Activated CD4-positive, alpha-beta memory T cell treated with anti-CD3 and anti-CD28 coated beads, Interleukin-2, amount 10 ng/mL, durations not matched to agents 7 days and 5 days (primary cell): ENCODE measurements at regions not wholly inside any gene's neighbourhood (a gene's known extent, or its start where the extent isn't known, plus 50 kb on each side); places are given as distances from the start of the nearest gene placed in this dataset.

Experiments
- CTCF ChIA-PET: fragments of 350-600 bp; sonication (Branson Sonifier 250); formaldehyde crosslinking; loops from one replicate; lab custom pipeline; 2021; ENCODE audit warnings: antibody characterized with exemption, inconsistent platforms; lab: Charles Lee
- POLR2A ChIA-PET: fragments of 350-600 bp; sonication (Branson Sonifier 250); formaldehyde crosslinking; loops from one replicate; lab custom pipeline; 2021; ENCODE audit warnings: antibody characterized with exemption; lab: Charles Lee
- DNase-seq: peaks from one replicate; pipeline ENCODE4 v3.0.0-alpha.2; 2020
- H3K27ac Mint-ChIP-seq: one replicate; pipeline ENCODE4 v1.8.0; 2021; ENCODE audit warnings: mild to moderate bottlenecking, mixed read lengths
- H3K27me3 Mint-ChIP-seq: one replicate; pipeline ENCODE4 v1.8.0; 2021; ENCODE audit warnings: mixed read lengths
- H3K36me3 Mint-ChIP-seq: one replicate; pipeline ENCODE4 v1.8.0; 2021; ENCODE audit warnings: low read depth, mixed read lengths
- H3K4me1 Mint-ChIP-seq: one replicate; pipeline ENCODE4 v1.8.0; 2021; ENCODE audit warnings: mixed read lengths
- H3K4me3 Mint-ChIP-seq: one replicate; pipeline ENCODE4 v1.8.0; 2021; ENCODE audit warnings: mild to moderate bottlenecking, mixed read lengths
- H3K9me3 Mint-ChIP-seq: one replicate; pipeline ENCODE4 v1.8.0; 2021; ENCODE audit warnings: mixed read lengths

GRCh38 chr18:77807650-77808049 lies 558.0 kb downstream of the GALR1 start:
- Mint-ChIP-seq H3K9me3 (no peaks in the 10 kb centered on the region), H3K4me3 (no peak overlapping the region), H3K27me3 (no peaks in the 10 kb centered on the region), H3K4me1 (no peaks in the 10 kb centered on the region), H3K27ac (no peak overlapping the region), H3K36me3 (no peaks in the 10 kb centered on the region)
- POLR2A ChIA-PET, result no interaction called here
- no peak for DNase-seq
- CTCF ChIA-PET, result no interaction called here

GRCh38 chr18:77811503-77811902 lies 561.9 kb downstream of the GALR1 start:
- Mint-ChIP-seq H3K36me3 (no peaks in the 10 kb centered on the region), H3K27me3 (no peaks in the 10 kb centered on the region), H3K9me3 (no peaks in the 10 kb centered on the region), H3K4me1 (no peaks in the 10 kb centered on the region), H3K4me3 (no peak overlapping the region), H3K27ac (no peak overlapping the region)
- ChIA-PET POLR2A (no interaction called here), CTCF (no interaction called here)
- no peak for DNase-seq

GRCh38 chr18:77815666-77816338 lies 566.2 kb downstream of the GALR1 start:
- Mint-ChIP-seq H3K4me1 (no peaks in the 10 kb centered on the region), H3K9me3 (peaks cover 4% of the 10 kb centered on the region), H3K27ac (no peak overlapping the region), H3K36me3 (no peaks in the 10 kb centered on the region), H3K27me3 (no peaks in the 10 kb centered on the region), H3K4me3 (no peak overlapping the region)
- ChIA-PET CTCF (no interaction called here), POLR2A (no interaction called here)
- no peak for DNase-seq

- Mint-ChIP-seq H3K27me3 (no peaks in the 10 kb centered on the region), H3K9me3 (peaks cover 4% of the 10 kb centered on the region), H3K4me1 (no peaks in the 10 kb centered on the region), H3K36me3 (no peaks in the 10 kb centered on the region), H3K4me3 (no peak overlapping the region), H3K27ac (no peak overlapping the region)
- ChIA-PET POLR2A (no interaction called here), CTCF (no interaction called here)
- no peak for DNase-seq
These were observed 568.7 kb downstream of the GALR1 start for GRCh38 chr18:77818328-77818727.

- Mint-ChIP-seq H3K4me1 (no peaks in the 10 kb centered on the region), H3K27me3 (no peaks in the 10 kb centered on the region), H3K4me3 (no peak overlapping the region), H3K9me3 (peaks cover 4% of the 10 kb centered on the region), H3K36me3 (no peaks in the 10 kb centered on the region), H3K27ac (no peak overlapping the region)
- no peak for DNase-seq
- ChIA-PET POLR2A (no interaction called here), CTCF (no interaction called here)
These were observed 570.8 kb downstream of the GALR1 start for GRCh38 chr18:77820472-77820871.

GRCh38 chr18:77821892-77822291 lies 572.2 kb downstream of the GALR1 start:
- POLR2A ChIA-PET, result no interaction called here
- no peaks in the 10 kb centered on the region for H3K27me3 Mint-ChIP-seq
- no peaks in the 10 kb centered on the region for H3K36me3 Mint-ChIP-seq
- peaks cover 4% of the 10 kb centered on the region for H3K9me3 Mint-ChIP-seq
- H3K4me1 Mint-ChIP-seq, result no peaks in the 10 kb centered on the region
- CTCF ChIA-PET, result no interaction called here
- H3K27ac Mint-ChIP-seq, result no peak overlapping the region
- H3K4me3 Mint-ChIP-seq, result no peak overlapping the region
- DNase-seq, result no peak

GRCh38 chr18:77822632-77823031 lies 573.0 kb downstream of the GALR1 start:
- Mint-ChIP-seq H3K27ac (no peak overlapping the region), H3K4me1 (no peaks in the 10 kb centered on the region), H3K27me3 (no peaks in the 10 kb centered on the region), H3K36me3 (no peaks in the 10 kb centered on the region), H3K9me3 (peaks cover 4% of the 10 kb centered on the region), H3K4me3 (no peak overlapping the region)
- ChIA-PET CTCF (no interaction called here), POLR2A (no interaction called here)
- no peak for DNase-seq

GRCh38 chr18:77833807-77834206 lies 584.2 kb downstream of the GALR1 start:
- Mint-ChIP-seq H3K9me3 (no peaks in the 10 kb centered on the region), H3K4me3 (no peak overlapping the region), H3K4me1 (no peaks in the 10 kb centered on the region), H3K36me3 (no peaks in the 10 kb centered on the region), H3K27me3 (peaks cover 1% of the 10 kb centered on the region), H3K27ac (no peak overlapping the region)
- no peak for DNase-seq
- CTCF ChIA-PET, result no interaction called here
- POLR2A ChIA-PET, result no interaction called here

GRCh38 chr18:77851802-77852201 lies 602.2 kb downstream of the GALR1 start:
- no peaks in the 10 kb centered on the region for H3K27me3 Mint-ChIP-seq
- no peaks in the 10 kb centered on the region for H3K9me3 Mint-ChIP-seq
- no peaks in the 10 kb centered on the region for H3K4me1 Mint-ChIP-seq
- no peak overlapping the region for H3K4me3 Mint-ChIP-seq
- CTCF ChIA-PET, result no interaction called here
- H3K27ac Mint-ChIP-seq, result no peak overlapping the region
- H3K36me3 Mint-ChIP-seq, result no peaks in the 10 kb centered on the region
- POLR2A ChIA-PET, result no interaction called here
- DNase-seq, result no peak

GRCh38 chr18:77853859-77854258 lies 604.2 kb downstream of the GALR1 start:
- H3K27me3 Mint-ChIP-seq, result no peaks in the 10 kb centered on the region
- no peak overlapping the region for H3K4me3 Mint-ChIP-seq
- H3K9me3 Mint-ChIP-seq, result no peaks in the 10 kb centered on the region
- CTCF ChIA-PET, result no interaction called here
- H3K27ac Mint-ChIP-seq, result no peak overlapping the region
- POLR2A ChIA-PET, result no interaction called here
- H3K36me3 Mint-ChIP-seq, result no peaks in the 10 kb centered on the region
- no peaks in the 10 kb centered on the region for H3K4me1 Mint-ChIP-seq
- no peak for DNase-seq

- DNase-seq, result no peak
- no peak overlapping the region for H3K4me3 Mint-ChIP-seq
- H3K9me3 Mint-ChIP-seq, result no peaks in the 10 kb centered on the region
- ChIA-PET CTCF (no interaction called here), POLR2A (no interaction called here)
- H3K4me1 Mint-ChIP-seq, result no peaks in the 10 kb centered on the region
- H3K36me3 Mint-ChIP-seq, result no peaks in the 10 kb centered on the region
- no peaks in the 10 kb centered on the region for H3K27me3 Mint-ChIP-seq
- H3K27ac Mint-ChIP-seq, result no peak overlapping the region
These were observed 608.3 kb downstream of the GALR1 start for GRCh38 chr18:77857678-77858655.

- no peaks in the 10 kb centered on the region for H3K9me3 Mint-ChIP-seq
- no peak for DNase-seq
- no peak overlapping the region for H3K27ac Mint-ChIP-seq
- H3K4me3 Mint-ChIP-seq, result no peak overlapping the region
- CTCF ChIA-PET, result no interaction called here
- H3K36me3 Mint-ChIP-seq, result no peaks in the 10 kb centered on the region
- H3K4me1 Mint-ChIP-seq, result no peaks in the 10 kb centered on the region
- H3K27me3 Mint-ChIP-seq, result no peaks in the 10 kb centered on the region
- POLR2A ChIA-PET, result no interaction called here
These were observed 610.0 kb downstream of the GALR1 start for GRCh38 chr18:77859634-77860033.

- no peak overlapping the region for H3K27ac Mint-ChIP-seq
- H3K9me3 Mint-ChIP-seq, result no peaks in the 10 kb centered on the region
- H3K4me3 Mint-ChIP-seq, result no peak overlapping the region
These were observed 612.6 kb downstream of the GALR1 start for GRCh38 chr18:77862066-77862757.

More at GRCh38 chr18:77862066-77862757, 612.6 kb downstream of the GALR1 start:
- POLR2A ChIA-PET, result no interaction called here
- DNase-seq, result no peak
- Mint-ChIP-seq H3K36me3 (no peaks in the 10 kb centered on the region), H3K27me3 (no peaks in the 10 kb centered on the region), H3K4me1 (no peaks in the 10 kb centered on the region)
- CTCF ChIA-PET, result no interaction called here
